Mucosa of descending colon (tissue), 3 donors: ENCODE measurements at regions not wholly inside any gene's neighbourhood (a gene's known extent, or its start where the extent isn't known, plus 50 kb on each side); places are given as distances from the start of the nearest gene placed in this dataset.
"Not testable (repeated sequence)": the region's sequence is repeated elsewhere in the genome, so short reads cannot be mapped to it uniquely, and the experiment has no call there.

ENCODE experiments used
- ATAC-seq: fragments of 200-7000 bp; cut with Tn5 transposase; one replicate; pipeline ENCODE4 v1.9.1; 2020; ENCODE audit warnings: mild to moderate bottlenecking, moderate library complexity
- DNase-seq, 3 donors: peaks; one replicate each; pipeline ENCODE4 v3.0.0-alpha.2; 2020
- H3K36me3 ChIP-seq: fragments of 200-600 bp; one replicate; pipeline ENCODE4 v1.8.0; 2021; ENCODE audit warnings: low read depth, mild to moderate bottlenecking
- H3K4me1 ChIP-seq: fragments of 200-600 bp; one replicate; pipeline ENCODE4 v1.8.0; 2021; ENCODE audit warnings: low read depth, mild to moderate bottlenecking
- H3K4me3 ChIP-seq: fragments of 200-600 bp; one replicate; pipeline ENCODE4 v1.8.0; 2021; ENCODE audit warnings: mild to moderate bottlenecking
- H3K9me3 ChIP-seq: fragments of 200-600 bp; one replicate; pipeline ENCODE4 v1.8.0; 2021; ENCODE audit warnings: mild to moderate bottlenecking
- intact Hi-C, 2 donors: fragments of 100-400 bp; cut with DNase I in 1 of 2; cut with micrococcal nuclease in 1 of 2; formaldehyde crosslinking; loops; one replicate each; pipeline versions ENCODE4 v1.11.0 to v1.11.1; 2022; cut with DNase I, micrococcal nuclease
- TF ChIP-seq, protein P1 (sequence below): fragments of 200-600 bp; IDR thresholded peaks from one replicate; pipeline ENCODE4 v1.8.0; 2022; ENCODE audit warnings: antibody characterized with exemption, mild to moderate bottlenecking
- donor health status: DM: no; HTN: no; CAD: no; lungs with moderate emphysema.
- donor health status: DM: no; HTN: no; CAD: no.
- donor health status: DM: no; HTN: yes; CAD: no.

DNA sequence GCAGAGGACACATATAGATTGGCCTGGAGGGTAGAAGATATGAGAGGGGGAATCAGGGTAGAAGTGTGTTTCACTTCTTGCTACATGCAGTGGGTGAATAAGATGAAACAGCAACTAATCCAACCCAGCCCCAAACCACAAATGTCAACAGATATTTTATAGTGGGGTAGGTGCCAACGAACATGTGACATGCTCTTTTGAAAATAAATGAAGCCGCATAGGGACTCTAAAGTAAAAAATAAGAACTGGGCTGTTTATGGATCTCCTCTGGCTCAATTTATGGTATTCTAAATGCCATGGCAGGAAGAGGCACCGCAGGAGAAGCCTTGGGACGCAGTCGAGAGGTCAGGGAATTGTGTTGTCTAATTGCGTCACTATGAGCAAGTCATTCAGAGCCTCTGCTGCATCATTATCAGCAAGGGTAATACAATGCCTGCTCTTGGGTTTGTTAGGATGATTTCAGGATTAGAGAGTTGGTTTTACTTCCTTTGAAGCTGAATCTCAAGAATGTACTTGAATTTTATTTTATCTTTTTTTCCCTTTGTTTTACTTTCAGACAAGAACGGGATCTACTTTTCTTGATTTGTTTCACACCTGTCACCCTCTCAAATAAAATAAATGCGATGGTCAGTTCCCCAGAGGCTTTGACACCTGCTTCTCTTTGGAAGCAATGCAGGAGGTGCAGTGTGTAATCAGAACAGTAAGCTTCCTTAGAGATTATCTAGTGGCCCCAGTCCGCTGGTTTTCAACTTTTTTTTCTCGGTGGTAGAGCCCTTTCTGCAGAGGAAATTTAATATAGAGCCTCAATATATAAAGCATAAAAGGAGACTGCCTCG lies 375.6 kb upstream of the CLINT1 start:
- H3K4me1 ChIP-seq: no peaks in the 10 kb centered on the region
- H3K9me3 ChIP-seq: no peaks in the 10 kb centered on the region
- intact Hi-C loops: no loop called here
- ATAC-seq (no peak), DNase-seq (peak in 1 of 3 donors; percentile 8)
- TF ChIP-seq, protein P1, sequence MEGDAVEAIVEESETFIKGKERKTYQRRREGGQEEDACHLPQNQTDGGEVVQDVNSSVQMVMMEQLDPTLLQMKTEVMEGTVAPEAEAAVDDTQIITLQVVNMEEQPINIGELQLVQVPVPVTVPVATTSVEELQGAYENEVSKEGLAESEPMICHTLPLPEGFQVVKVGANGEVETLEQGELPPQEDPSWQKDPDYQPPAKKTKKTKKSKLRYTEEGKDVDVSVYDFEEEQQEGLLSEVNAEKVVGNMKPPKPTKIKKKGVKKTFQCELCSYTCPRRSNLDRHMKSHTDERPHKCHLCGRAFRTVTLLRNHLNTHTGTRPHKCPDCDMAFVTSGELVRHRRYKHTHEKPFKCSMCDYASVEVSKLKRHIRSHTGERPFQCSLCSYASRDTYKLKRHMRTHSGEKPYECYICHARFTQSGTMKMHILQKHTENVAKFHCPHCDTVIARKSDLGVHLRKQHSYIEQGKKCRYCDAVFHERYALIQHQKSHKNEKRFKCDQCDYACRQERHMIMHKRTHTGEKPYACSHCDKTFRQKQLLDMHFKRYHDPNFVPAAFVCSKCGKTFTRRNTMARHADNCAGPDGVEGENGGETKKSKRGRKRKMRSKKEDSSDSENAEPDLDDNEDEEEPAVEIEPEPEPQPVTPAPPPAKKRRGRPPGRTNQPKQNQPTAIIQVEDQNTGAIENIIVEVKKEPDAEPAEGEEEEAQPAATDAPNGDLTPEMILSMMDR: no peak
- H3K36me3 ChIP-seq: no peaks in the 10 kb centered on the region
- no peak overlapping the region for H3K4me3 ChIP-seq

DNA sequence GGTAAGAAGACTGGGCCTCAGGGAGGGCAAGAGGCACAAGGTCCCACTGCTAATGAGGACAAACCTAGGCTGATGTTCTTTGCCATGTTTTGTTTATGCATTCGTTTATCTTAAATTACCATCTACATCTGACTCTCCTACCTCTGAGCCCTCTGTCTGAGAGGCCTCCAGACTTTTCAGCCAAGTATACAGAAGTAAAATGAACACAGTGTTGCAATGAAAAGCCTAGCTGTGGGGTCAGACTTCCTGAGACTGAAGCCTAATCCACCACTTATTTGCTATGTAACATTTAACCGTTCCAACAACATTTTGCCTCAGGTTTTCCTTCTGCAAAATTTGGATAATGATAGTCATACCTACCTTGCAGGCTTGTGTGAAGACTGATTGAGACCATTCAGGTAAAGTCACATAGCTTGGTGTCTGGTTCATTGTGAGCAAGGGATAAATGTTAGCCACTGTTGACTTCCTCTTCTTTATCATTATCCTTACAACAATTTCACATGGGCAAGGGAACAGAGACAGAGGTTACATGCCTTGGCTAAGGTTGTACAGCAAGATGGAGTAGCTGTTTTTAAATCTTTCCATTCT lies 374.9 kb upstream of the CLINT1 start:
- Histone ChIP-seq H3K4me3 (no peak overlapping the region), H3K9me3 (no peaks in the 10 kb centered on the region), H3K36me3 (no peaks in the 10 kb centered on the region), H3K4me1 (no peaks in the 10 kb centered on the region)
- no peak for ATAC-seq
- intact Hi-C loops: no loop called here
- DNase-seq: no peak
- TF ChIP-seq, protein P1: no peak

DNA sequence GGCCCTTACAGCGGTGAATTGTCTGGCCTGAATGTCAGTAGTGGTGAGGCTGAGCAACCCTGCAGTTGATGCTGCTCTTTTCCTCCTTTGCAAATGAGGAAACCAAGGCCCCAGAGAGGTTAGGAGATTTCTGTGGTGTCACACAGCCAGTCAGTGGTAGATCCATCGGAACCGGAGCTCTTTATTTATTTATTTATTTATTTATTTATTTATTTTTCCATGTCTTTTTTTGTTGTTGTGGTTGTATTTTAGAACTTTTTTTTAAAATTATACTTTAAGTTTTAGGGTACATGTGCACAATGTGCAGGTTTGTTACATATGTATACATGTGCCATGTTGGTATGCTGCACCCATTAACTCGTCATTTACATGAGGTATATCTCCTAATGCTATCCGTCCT lies 368.4 kb upstream of the CLINT1 start:
- DNase-seq, ATAC-seq, intact Hi-C loops: not testable (repeated sequence)

DNA sequence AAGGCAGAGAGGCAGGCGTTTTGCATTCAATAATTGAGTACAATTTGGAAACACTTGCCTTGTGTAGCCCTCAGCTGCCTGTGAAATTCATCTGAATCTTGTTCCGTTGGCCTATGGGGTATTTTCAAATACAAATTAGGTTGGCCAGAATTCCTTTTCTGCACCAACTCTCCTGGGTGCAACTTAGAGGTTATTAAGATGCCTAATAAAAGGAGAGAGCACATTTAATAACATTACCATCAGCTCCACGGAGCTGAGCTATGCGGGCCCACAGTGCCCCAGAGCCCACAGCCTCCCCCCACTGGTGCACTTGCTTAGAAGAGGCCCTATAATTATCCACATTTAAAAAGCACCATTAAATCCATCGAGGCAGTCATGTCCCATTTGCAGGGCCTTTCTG lies 367.6 kb upstream of the CLINT1 start:
- TF ChIP-seq, protein P1: no peak
- no peak for ATAC-seq
- Histone ChIP-seq H3K9me3 (no peaks in the 10 kb centered on the region), H3K4me3 (no peak overlapping the region), H3K36me3 (no peaks in the 10 kb centered on the region), H3K4me1 (no peaks in the 10 kb centered on the region)
- intact Hi-C loops: no loop called here
- no peak for DNase-seq

More for the DNA sequence above, 368.4 kb upstream of the CLINT1 start:
- not testable (repeated sequence) for H3K4me1 ChIP-seq, H3K36me3 ChIP-seq, H3K9me3 ChIP-seq, H3K4me3 ChIP-seq

DNA sequence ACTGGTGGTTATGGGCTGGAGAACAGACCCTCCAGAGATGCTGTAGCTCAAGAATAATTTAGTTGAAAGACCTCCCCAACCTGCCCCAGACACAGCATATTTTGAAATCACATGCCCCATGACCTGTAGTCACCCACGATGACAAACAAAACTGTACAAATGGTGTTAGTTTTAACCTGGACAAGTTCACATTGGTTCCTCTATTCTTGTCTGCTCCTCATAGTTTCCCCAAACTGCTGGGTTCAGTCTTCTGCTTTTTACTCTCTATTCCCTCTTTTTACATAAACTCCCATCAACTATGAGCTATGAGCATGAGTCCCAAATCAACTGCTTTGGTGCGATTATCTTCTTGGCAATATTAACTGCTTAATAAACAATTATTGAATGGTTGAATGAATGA lies 365.3 kb upstream of the CLINT1 start:
- TF ChIP-seq, protein P1: no peak
- peak; percentile 30 for ATAC-seq
- Histone ChIP-seq H3K36me3 (no peaks in the 10 kb centered on the region), H3K4me3 (no peak overlapping the region), H3K4me1 (no peaks in the 10 kb centered on the region), H3K9me3 (no peaks in the 10 kb centered on the region)
- intact Hi-C loops: no loop called here
- peak in 1 of 3 donors; percentile 7 for DNase-seq

DNA sequence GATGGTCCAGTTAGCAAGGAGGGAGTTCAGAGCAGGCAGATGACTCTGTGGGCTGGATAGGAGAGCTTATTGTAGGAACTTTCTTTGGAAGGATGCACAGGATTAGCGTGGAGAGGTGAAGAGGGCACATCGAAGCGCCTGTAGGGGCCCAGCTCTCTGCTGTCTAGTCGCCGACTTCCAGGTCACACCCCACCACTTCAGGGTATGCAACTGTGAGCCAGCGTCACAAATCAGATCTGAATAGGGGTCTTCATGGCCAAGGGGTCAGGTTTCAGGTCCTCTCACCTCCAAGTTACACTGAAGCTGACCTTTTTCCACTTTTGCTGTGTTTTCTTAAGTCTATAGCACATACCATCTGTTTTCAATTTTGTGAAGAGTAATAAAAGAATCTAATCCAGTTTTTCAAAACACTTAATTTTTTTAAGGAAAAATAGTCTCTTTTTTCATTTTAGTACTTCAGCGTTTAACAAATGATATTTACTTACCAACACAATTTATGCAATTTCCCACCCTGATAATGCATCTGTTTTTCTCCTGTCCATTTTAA lies 364.2 kb upstream of the CLINT1 start:
- ATAC-seq (no peak), DNase-seq (no peak)
- H3K9me3 ChIP-seq: no peaks in the 10 kb centered on the region
- H3K4me3 ChIP-seq: no peak overlapping the region
- intact Hi-C loops: no loop called here
- TF ChIP-seq, protein P1: no peak
- H3K4me1 ChIP-seq: no peaks in the 10 kb centered on the region
- H3K36me3 ChIP-seq: no peaks in the 10 kb centered on the region
